ENCODE measurements at regions not wholly inside any gene's neighbourhood (a gene's known extent, or its start where the extent isn't known, plus 50 kb on each side); places are given as distances from the start of the nearest gene placed in this dataset.
A peak's percentile ranks its signal among the peaks of the same experiment; 100 is the strongest.

GRCh38 chr1:193766329-193766728 lies 579.9 kb upstream of the B3GALT2 start:
- ATAC-seq (replicated peaks in 1 of 4) (no peak), DNase-seq (no peak)
- Histone ChIP-seq H3K27ac (ENCODE audit: low read length) (no peak overlapping the region), H3K27me3 (replicated peaks in 1 of 2; ENCODE audit: control insufficient read depth in 2 of 2, extremely low read depth in 1 of 2, insufficient read depth in 2 of 2, low read length in 1 of 2) (no peaks in the 10 kb centered on the region), H3K36me3 (ENCODE audit: control insufficient read depth in 2 of 2, extremely low read depth in 1 of 2, insufficient read depth in 1 of 2, low read length in 1 of 2) (no peaks in the 10 kb centered on the region), H3K4me3 (ENCODE audit: control insufficient read depth in 1 of 2, extremely low read depth in 1 of 2, low read length in 1 of 2) (no peak overlapping the region), H3K9me3 (no peaks in the 10 kb centered on the region), H3K4me1 (ENCODE audit: control insufficient read depth in 1 of 2, extremely low read depth in 1 of 2, insufficient read depth in 2 of 2, low read length in 2 of 2) (no peaks in the 10 kb centered on the region)
- no peaks in the 10 kb centered on the region for H3K36me3 Mint-ChIP-seq
- no peaks in the 10 kb centered on the region for H3K4me1 Mint-ChIP-seq
- ChIA-PET CTCF (no interaction called here), POLR2A (no interaction called here)
- no peak overlapping the region for H3K4me3 Mint-ChIP-seq
- no peak overlapping the region for H3K27ac Mint-ChIP-seq
- WGBS (ENCODE audit: insufficient coverage) = 90% methylated on average over 4 of the region's 5 CpGs
- no peaks in the 10 kb centered on the region for H3K9me3 Mint-ChIP-seq
- H3K27me3 Mint-ChIP-seq = peaks cover 0 to 3% of the 10 kb centered on the region in 2 donors

GRCh38 chr1:193763266-193763665 lies 576.9 kb upstream of the B3GALT2 start:
- no peaks in the 10 kb centered on the region for H3K36me3 Mint-ChIP-seq
- no peaks in the 10 kb centered on the region for H3K9me3 Mint-ChIP-seq
- no peaks in the 10 kb centered on the region for H3K4me1 ChIP-seq (ENCODE audit: control insufficient read depth in 1 of 2, extremely low read depth in 1 of 2, insufficient read depth in 2 of 2, low read length in 2 of 2)
- H3K4me3 ChIP-seq (ENCODE audit: control insufficient read depth in 1 of 2, extremely low read depth in 1 of 2, low read length in 1 of 2) = no peak overlapping the region
- no peaks in the 10 kb centered on the region for H3K4me1 Mint-ChIP-seq
- no CpG with 5 or more reads among the region's 3 CpGs for WGBS (ENCODE audit: insufficient coverage)
- no peak for DNase-seq
- CTCF ChIA-PET = no interaction called here
- no peaks in the 10 kb centered on the region for H3K9me3 ChIP-seq
- POLR2A ChIA-PET = no interaction called here
- H3K27me3 Mint-ChIP-seq = no peaks in the 10 kb centered on the region
- no peaks in the 10 kb centered on the region for H3K36me3 ChIP-seq (ENCODE audit: control insufficient read depth in 2 of 2, extremely low read depth in 1 of 2, insufficient read depth in 1 of 2, low read length in 1 of 2)
- peak overlapping the region in 1 of 2 donors; percentile 22 for H3K27ac Mint-ChIP-seq
- H3K4me3 Mint-ChIP-seq = no peak overlapping the region
- no peak overlapping the region for H3K27ac ChIP-seq (ENCODE audit: low read length)
- H3K27me3 ChIP-seq (replicated peaks in 1 of 2; ENCODE audit: control insufficient read depth in 2 of 2, extremely low read depth in 1 of 2, insufficient read depth in 2 of 2, low read length in 1 of 2) = no peaks in the 10 kb centered on the region
- no peak for ATAC-seq (replicated peaks in 1 of 4)

- POLR2A ChIA-PET = no interaction called here
- WGBS (ENCODE audit: insufficient coverage) = no CpG with 5 or more reads among the region's 4 CpGs
These were observed 575.8 kb upstream of the B3GALT2 start for GRCh38 chr1:193762236-193762635.

GRCh38 chr1:193755441-193755840 lies 569.0 kb upstream of the B3GALT2 start:
- ChIA-PET POLR2A (no interaction called here), CTCF (no interaction called here)
- no peaks in the 10 kb centered on the region for H3K36me3 Mint-ChIP-seq
- Histone ChIP-seq H3K9me3 (no peaks in the 10 kb centered on the region), H3K4me1 (ENCODE audit: control insufficient read depth in 1 of 2, extremely low read depth in 1 of 2, insufficient read depth in 2 of 2, low read length in 2 of 2) (no peaks in the 10 kb centered on the region), H3K4me3 (ENCODE audit: control insufficient read depth in 1 of 2, extremely low read depth in 1 of 2, low read length in 1 of 2) (no peak overlapping the region), H3K36me3 (ENCODE audit: control insufficient read depth in 2 of 2, extremely low read depth in 1 of 2, insufficient read depth in 1 of 2, low read length in 1 of 2) (no peaks in the 10 kb centered on the region), H3K27ac (ENCODE audit: low read length) (no peak overlapping the region), H3K27me3 (replicated peaks in 1 of 2; ENCODE audit: control insufficient read depth in 2 of 2, extremely low read depth in 1 of 2, insufficient read depth in 2 of 2, low read length in 1 of 2) (no peaks in the 10 kb centered on the region)
- H3K27me3 Mint-ChIP-seq = no peaks in the 10 kb centered on the region
- peaks cover 0 to 3% (median 0%) of the 10 kb centered on the region in 3 donors for H3K9me3 Mint-ChIP-seq
- H3K4me3 Mint-ChIP-seq = no peak overlapping the region
- H3K27ac Mint-ChIP-seq = no peak overlapping the region
- ATAC-seq (replicated peaks in 1 of 4) (no peak), DNase-seq (no peak)
- H3K4me1 Mint-ChIP-seq = peaks cover 2 to 7% (median 6%) of the 10 kb centered on the region in 3 donors
- WGBS (ENCODE audit: insufficient coverage) = no CpG with 5 or more reads among the region's 2 CpGs

More at GRCh38 chr1:193762236-193762635, 575.8 kb upstream of the B3GALT2 start:
- Histone ChIP-seq H3K4me1 (ENCODE audit: control insufficient read depth in 1 of 2, extremely low read depth in 1 of 2, insufficient read depth in 2 of 2, low read length in 2 of 2) (no peaks in the 10 kb centered on the region), H3K36me3 (ENCODE audit: control insufficient read depth in 2 of 2, extremely low read depth in 1 of 2, insufficient read depth in 1 of 2, low read length in 1 of 2) (no peaks in the 10 kb centered on the region), H3K9me3 (no peaks in the 10 kb centered on the region), H3K27me3 (replicated peaks in 1 of 2; ENCODE audit: control insufficient read depth in 2 of 2, extremely low read depth in 1 of 2, insufficient read depth in 2 of 2, low read length in 1 of 2) (no peaks in the 10 kb centered on the region), H3K4me3 (ENCODE audit: control insufficient read depth in 1 of 2, extremely low read depth in 1 of 2, low read length in 1 of 2) (no peak overlapping the region), H3K27ac (ENCODE audit: low read length) (no peak overlapping the region)
- H3K4me3 Mint-ChIP-seq = no peak overlapping the region
- H3K27me3 Mint-ChIP-seq = no peaks in the 10 kb centered on the region
- CTCF ChIA-PET = no interaction called here
- ATAC-seq (replicated peaks in 1 of 4) (no peak), DNase-seq (no peak)
- no peaks in the 10 kb centered on the region for H3K9me3 Mint-ChIP-seq
- H3K27ac Mint-ChIP-seq = no peak overlapping the region
- H3K36me3 Mint-ChIP-seq = no peaks in the 10 kb centered on the region
- H3K4me1 Mint-ChIP-seq = no peaks in the 10 kb centered on the region

GRCh38 chr1:193754732-193755427 lies 568.5 kb upstream of the B3GALT2 start:
- Mint-ChIP-seq H3K27me3 (no peaks in the 10 kb centered on the region), H3K36me3 (no peaks in the 10 kb centered on the region), H3K27ac (no peak overlapping the region), H3K4me1 (peaks cover 2 to 7% (median 6%) of the 10 kb centered on the region in 3 donors), H3K4me3 (no peak overlapping the region), H3K9me3 (peaks cover 0 to 3% (median 0%) of the 10 kb centered on the region in 3 donors)
- ChIA-PET CTCF (no interaction called here), POLR2A (no interaction called here)
- Histone ChIP-seq H3K27ac (ENCODE audit: low read length) (no peak overlapping the region), H3K4me3 (ENCODE audit: control insufficient read depth in 1 of 2, extremely low read depth in 1 of 2, low read length in 1 of 2) (no peak overlapping the region), H3K36me3 (ENCODE audit: control insufficient read depth in 2 of 2, extremely low read depth in 1 of 2, insufficient read depth in 1 of 2, low read length in 1 of 2) (no peaks in the 10 kb centered on the region), H3K4me1 (ENCODE audit: control insufficient read depth in 1 of 2, extremely low read depth in 1 of 2, insufficient read depth in 2 of 2, low read length in 2 of 2) (no peaks in the 10 kb centered on the region), H3K27me3 (replicated peaks in 1 of 2; ENCODE audit: control insufficient read depth in 2 of 2, extremely low read depth in 1 of 2, insufficient read depth in 2 of 2, low read length in 1 of 2) (no peaks in the 10 kb centered on the region), H3K9me3 (no peaks in the 10 kb centered on the region)
- WGBS (ENCODE audit: insufficient coverage) = 100% methylated on average over 1 of the region's 1 CpG
- ATAC-seq (replicated peaks in 1 of 4) (peak in 1 of 4 experiments; percentile 37), DNase-seq (peak in 1 of 35 experiments; percentile 9)

GRCh38 chr1:193754151-193754550 lies 567.7 kb upstream of the B3GALT2 start:
- Histone ChIP-seq H3K27ac (ENCODE audit: low read length) (no peak overlapping the region), H3K36me3 (ENCODE audit: control insufficient read depth in 2 of 2, extremely low read depth in 1 of 2, insufficient read depth in 1 of 2, low read length in 1 of 2) (no peaks in the 10 kb centered on the region), H3K4me1 (ENCODE audit: control insufficient read depth in 1 of 2, extremely low read depth in 1 of 2, insufficient read depth in 2 of 2, low read length in 2 of 2) (no peaks in the 10 kb centered on the region), H3K4me3 (ENCODE audit: control insufficient read depth in 1 of 2, extremely low read depth in 1 of 2, low read length in 1 of 2) (no peak overlapping the region), H3K27me3 (replicated peaks in 1 of 2; ENCODE audit: control insufficient read depth in 2 of 2, extremely low read depth in 1 of 2, insufficient read depth in 2 of 2, low read length in 1 of 2) (no peaks in the 10 kb centered on the region), H3K9me3 (no peaks in the 10 kb centered on the region)
- peaks cover 2 to 7% (median 6%) of the 10 kb centered on the region in 3 donors for H3K4me1 Mint-ChIP-seq
- ChIA-PET CTCF (no interaction called here), POLR2A (no interaction called here)
- no peaks in the 10 kb centered on the region for H3K27me3 Mint-ChIP-seq
- no peaks in the 10 kb centered on the region for H3K36me3 Mint-ChIP-seq
- H3K4me3 Mint-ChIP-seq = no peak overlapping the region
- WGBS (ENCODE audit: insufficient coverage) = 100% methylated on average over 1 of the region's 2 CpGs
- H3K27ac Mint-ChIP-seq = no peak overlapping the region
- H3K9me3 Mint-ChIP-seq = peaks cover 0 to 3% (median 0%) of the 10 kb centered on the region in 3 donors
- no peak for ATAC-seq (replicated peaks in 1 of 4)
- DNase-seq = no peak

Data from T-cell (primary cell).